ENCODE measurements at regions not wholly inside any gene's neighbourhood (a gene's known extent, or its start where the extent isn't known, plus 50 kb on each side); places are given as distances from the start of the nearest gene placed in this dataset.

- no peak for DNase-seq
Measured at GRCh38 chr5:7955476-7955875, 86.5 kb downstream of the MTRR start.

DNA sequence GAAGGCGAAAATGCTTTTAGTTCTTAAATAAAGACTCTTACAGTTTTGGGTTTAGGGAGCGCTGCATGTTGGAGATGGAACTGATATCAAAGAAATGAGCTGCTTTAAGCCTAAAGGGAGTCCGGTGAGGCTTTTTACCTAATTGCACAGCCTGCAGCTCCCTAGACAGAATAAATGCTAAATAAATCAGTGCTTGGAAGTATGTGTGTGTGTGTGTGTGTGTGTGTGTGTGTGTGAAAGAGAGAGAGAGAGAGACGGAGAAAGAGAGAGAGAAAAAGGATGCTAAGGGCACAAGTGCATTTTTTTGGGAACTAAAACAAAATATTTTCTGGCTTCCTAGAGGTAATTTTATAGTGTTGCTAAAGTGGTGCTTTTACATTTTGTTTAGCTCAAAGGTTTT, 88.4 kb downstream of the MTRR start:
- DNase-seq = no peak

- DNase-seq = no peak
Measured at GRCh38 chr5:7960142-7960541, 91.2 kb downstream of the MTRR start.

- DNase-seq = no peak
Measured at GRCh38 chr5:7961540-7961939, 92.6 kb downstream of the MTRR start.

DNA sequence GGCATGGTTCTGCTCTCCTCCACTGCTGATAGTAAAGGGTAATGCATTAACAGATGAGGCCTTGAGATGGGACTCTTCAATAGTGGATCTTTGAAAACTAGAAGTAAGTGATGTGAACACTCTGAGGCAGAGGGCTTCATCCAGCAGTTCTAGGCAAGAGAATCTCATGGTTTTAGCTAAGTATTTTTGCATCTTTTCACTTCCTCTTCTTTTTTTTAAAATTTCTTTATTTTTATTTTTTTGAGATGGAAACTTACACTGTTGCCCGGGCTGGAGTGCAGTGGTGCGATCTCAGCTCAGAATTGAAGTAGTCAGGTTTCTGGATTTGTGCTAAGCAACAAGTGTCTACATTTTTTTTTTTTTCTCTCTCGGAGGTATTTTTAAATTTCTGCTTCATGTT, 101.9 kb downstream of the MTRR start:
- no peak for DNase-seq

- no peak for DNase-seq
Measured at GRCh38 chr5:7976411-7977190, 107.7 kb downstream of the MTRR start.

- DNase-seq = no peak
Measured at GRCh38 chr5:7978114-7978513, 109.2 kb downstream of the MTRR start.

GRCh38 chr5:7978991-7979390, 110.0 kb downstream of the MTRR start:
- no peak for DNase-seq

DNA sequence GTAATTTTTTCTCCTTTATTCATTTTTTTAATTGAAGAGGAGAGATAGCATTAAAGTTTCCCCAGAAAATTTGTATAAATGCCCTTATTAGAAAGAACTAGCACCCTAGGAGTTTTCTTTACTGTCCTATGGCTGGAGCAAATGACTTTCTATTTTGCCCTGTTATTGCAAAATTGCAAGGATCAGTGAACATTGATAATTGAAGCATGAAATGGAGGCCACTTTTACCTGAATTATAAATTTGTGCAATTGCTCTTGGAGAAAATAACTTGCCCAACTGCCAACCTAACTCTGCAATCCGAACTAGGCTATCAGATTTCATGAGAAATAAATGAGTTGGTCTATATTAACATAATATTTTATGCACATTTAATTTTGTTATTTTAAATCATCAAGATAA, 111.9 kb downstream of the MTRR start:
- DNase-seq = no peak

DNA sequence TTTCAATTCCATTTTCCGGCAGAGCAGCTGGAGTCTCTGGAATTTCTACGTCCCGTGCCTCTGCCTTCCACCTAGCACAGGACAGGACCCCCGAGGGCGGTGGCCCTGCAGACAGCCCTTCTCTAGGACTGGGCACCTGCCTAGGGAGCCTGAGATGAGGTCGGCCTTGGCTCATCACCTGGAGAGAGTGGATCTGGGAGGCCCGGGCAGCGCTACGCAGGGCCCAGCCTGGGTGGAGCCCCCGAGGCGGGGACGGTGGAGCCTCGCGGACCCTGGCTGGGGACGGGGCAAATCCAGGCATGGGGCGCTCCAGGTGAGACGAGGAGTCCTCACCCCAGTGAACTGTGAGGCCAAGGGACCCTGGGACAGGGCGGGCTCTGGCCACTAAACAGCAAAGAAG, 114.5 kb downstream of the MTRR start:
- no peak for DNase-seq

DNA sequence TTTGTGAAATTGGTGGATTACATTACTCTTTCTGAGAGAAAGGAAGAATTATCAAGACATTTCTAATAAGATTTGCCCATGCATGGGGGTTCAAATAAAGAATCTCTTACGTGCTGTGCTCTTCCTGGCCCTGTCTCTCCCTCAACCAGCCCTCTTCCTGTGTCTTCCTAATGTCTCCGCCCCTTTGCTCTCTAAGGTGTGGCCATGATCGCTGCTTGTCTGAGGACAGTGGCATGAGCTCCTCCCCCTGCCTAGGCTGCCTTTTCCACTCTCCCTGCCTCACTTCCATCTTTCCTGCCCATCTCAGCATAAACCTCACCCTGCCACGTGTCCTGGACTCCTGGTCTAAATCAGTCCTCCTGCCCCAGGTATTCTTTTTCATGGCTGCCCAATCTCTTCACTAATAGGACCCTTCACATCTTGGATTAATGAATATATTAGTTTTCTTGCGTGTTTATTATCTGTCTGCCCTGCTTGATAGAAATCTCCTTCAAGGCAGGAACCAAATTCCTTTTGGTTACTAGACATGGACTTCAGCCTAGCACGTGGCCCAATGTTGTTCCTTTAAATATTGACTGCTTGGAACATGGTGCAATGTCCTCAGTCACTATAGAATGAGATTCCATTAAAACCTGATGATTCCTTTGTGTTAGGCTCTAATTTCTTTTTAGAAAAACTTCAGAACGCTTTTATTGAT, 122.3 kb downstream of the MTRR start:
- DNase-seq = no peak

DNA sequence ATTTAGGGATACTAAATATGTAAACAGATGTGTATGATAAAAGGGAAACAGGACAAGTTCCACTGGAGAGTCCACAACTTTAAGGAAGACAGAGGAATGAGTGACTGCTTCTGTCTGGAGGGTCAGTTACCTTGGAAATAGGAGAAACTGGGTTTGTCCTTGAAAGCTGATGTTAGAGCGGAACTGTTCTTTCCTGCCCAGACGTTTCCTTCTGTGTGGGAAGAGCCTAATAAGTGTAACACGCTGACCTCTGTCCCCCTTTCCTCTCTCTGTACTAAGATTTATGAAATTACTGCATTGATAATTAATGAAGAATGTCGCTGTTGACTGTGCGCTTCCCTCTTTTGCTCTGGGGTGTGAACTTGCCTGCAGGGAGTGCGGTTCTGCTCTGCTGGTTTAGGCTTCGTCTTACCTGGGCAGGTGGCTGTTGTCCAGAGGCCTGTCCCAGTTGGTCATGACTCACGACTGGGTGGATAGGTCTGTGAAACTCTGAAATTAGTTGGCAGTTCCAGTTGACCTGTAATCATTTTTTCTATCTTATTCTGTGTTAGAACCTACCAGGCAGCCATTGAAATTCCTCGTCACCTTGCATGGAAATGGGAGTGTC, 126.8 kb downstream of the MTRR start:
- DNase-seq = no peak

- DNase-seq = no peak
Measured at GRCh38 chr5:8005416-8005815, 136.5 kb downstream of the MTRR start.

- no peak for DNase-seq
Measured at GRCh38 chr5:8012131-8012977, 143.4 kb downstream of the MTRR start.

GRCh38 chr5:8013948-8014710, 145.2 kb downstream of the MTRR start:
- no peak for DNase-seq

DNA sequence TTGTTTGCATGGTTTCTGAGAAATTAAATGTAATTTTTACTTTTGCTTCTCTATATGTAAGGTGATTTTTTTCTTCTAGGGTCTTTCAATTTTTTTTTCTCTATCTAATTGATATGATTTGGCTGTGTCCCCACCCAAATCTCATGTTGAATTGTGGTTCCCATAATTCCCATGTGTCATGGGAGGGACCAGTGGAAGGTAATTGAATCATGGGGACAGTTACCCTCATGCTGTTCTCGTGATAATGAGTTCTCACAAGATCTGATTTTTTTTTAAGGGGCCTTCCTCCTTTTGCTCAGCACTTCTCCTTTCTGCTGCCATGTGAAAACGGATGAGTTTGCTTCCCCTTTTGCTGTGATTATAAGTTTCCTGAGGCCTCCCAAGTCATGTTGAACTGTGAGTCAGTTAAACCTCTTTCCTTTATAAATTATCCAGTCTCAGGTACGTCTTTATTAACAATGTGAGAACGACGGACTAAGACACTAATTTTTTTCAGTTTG, 150.8 kb downstream of the MTRR start:
- no peak for DNase-seq

DNA sequence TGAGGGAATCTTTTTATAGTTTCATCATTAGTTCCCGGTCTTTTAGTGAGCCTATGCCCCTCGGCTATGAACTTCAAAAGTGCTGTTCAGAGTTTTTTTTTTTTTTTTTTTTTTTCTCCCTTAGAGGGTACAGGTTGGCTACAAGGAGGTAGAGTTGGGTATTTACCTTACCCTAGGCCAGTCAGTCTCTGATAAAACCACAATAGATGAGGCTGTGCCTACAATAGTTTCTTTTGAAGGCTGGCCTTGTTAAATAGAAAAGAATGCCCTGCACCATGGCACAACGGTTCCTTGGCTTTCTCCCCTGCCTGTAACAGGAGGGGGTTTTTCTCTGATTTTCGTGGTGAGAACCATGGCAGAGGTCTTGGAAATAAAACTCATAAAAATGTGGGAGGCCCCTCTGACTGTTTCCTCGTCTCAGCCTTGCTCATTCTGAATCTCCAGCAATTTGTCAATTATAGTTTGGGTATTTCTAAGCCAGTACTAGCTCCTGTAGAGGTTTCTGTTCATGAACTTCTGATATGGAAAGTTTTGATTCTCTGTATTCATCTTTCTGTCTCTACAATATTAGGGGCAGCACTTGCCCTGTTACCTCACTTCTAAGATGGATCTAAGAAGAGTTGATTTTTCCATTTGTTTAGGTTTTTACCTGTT, 152.0 kb downstream of the MTRR start:
- DNase-seq = no peak

- DNase-seq = no peak
Measured at GRCh38 chr5:8028243-8028642, 159.3 kb downstream of the MTRR start.

DNA sequence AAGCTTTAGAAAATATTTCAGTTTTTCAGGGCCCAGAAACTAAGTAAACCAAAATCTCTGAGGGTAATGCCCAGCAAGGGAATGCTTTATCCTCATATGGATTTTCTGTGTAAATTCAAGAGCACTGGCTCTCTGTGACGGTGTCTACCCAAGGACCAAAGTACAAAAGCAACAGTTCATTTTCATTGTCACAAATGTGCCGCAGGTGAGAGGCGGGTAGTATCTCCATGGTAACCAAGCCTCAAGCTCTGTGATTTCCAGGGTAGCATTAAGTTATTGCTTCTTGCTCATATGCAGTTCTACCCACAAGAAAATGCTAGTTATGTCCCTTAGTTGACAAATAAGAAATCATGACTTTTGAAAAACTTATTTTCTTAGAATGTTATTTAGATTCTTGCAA, 164.3 kb downstream of the MTRR start:
- DNase-seq = no peak

GRCh38 chr5:8034852-8035251, 165.9 kb downstream of the MTRR start:
- no peak for DNase-seq

GRCh38 chr5:8048920-8049319, 180.0 kb downstream of the MTRR start:
- no peak for DNase-seq

Measured in right forelimb (tissue), 1 donor.